ENCODE measurements at regions not wholly inside any gene's neighbourhood (a gene's known extent, or its start where the extent isn't known, plus 50 kb on each side); places are given as distances from the start of the nearest gene placed in this dataset.

- no peak for DNase-seq
These were observed 51.1 kb upstream of the MVB12B start for GRCh38 chr9:126275386-126276001.

DNA sequence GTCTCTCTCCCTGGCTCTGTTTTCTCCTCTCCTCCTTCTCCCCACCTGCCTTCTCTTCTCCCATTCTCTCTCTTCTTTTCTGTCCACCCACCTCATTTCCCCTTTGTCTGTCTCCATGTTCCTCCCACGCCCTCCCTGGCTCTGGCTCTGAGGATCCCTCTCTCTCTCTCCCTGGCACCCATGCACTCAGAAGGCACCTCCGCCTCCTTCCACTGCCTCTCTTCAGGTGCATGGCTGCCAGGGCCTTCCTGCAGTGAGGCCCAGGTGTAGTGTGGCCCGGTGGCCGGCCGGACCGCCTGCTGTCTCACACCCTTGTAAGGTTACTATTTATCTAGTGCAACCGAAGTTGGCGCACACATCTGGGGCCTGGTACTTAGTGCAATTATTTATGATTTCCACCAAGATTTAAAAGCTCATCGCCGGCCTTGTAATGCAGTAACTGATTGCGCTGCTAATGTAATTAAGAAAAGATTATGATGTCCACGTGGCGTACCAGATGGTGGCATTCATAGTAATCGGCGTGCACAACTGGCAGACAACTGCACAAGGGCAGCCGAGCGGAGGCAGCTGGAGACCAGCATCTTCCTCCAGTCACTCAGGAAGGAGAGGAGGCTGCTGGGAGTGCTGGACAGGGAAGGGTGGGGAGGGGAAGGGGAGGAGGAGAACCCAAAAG lies 50.4 kb upstream of the MVB12B start:
- DNase-seq: no peak
